Heart right ventricle (tissue), 16 donors: ENCODE measurements at regions not wholly inside any gene's neighbourhood (a gene's known extent, or its start where the extent isn't known, plus 50 kb on each side); places are given as distances from the start of the nearest gene placed in this dataset.

Experiments used
- ATAC-seq, 8 donors: fragments of 200-7000 bp; cut with Tn5 transposase; one replicate each; pipeline ENCODE4 v1.9.1; 2020; ENCODE audit warnings: mild to moderate bottlenecking in 8 of 8, moderate library complexity in 8 of 8, moderate number of reproducible peaks in 1 of 8
- DNase-seq, 2 donors: peaks; one replicate each; pipeline ENCODE4 v3.0.0-alpha.2; 2020
- H3K27ac ChIP-seq, 10 donors: fragments of 200-600 bp; sonication (generic) in 2 of 10; one replicate each; pipeline versions ENCODE4 v1.5.0 to v1.8.0; 2020 to 2022; ENCODE audit warnings: mild to moderate bottlenecking in 3 of 10
- H3K27me3 ChIP-seq, 7 donors: fragments of 200-600 bp; one replicate each; pipeline ENCODE4 v1.8.0; 2021 to 2022; ENCODE audit warnings: mild to moderate bottlenecking in 2 of 7
- H3K36me3 ChIP-seq, 9 donors: fragments of 200-600 bp; sonication (generic) in 1 of 9; one replicate each; pipeline versions ENCODE4 v1.5.0 to v1.8.0; 2020 to 2022; ENCODE audit warnings: mild to moderate bottlenecking in 2 of 9
- H3K4me1 ChIP-seq, 9 donors: fragments of 200-600 bp; sonication (generic) in 1 of 9; one replicate each; pipeline versions ENCODE4 v1.5.0 to v1.8.0; 2020 to 2022; ENCODE audit warnings: mild to moderate bottlenecking in 4 of 9
- H3K4me3 ChIP-seq, 10 donors: fragments of 200-600 bp; sonication (generic) in 2 of 10; one replicate each; pipeline versions ENCODE4 v1.5.0 to v1.8.0; 2020 to 2022; ENCODE audit warnings: mild to moderate bottlenecking in 7 of 10, moderate library complexity in 2 of 10
- H3K9me3 ChIP-seq, 11 donors: fragments of 200-600 bp in 10 of 11; sonication (generic) in 2 of 11; one replicate each; pipeline versions ENCODE4 v1.5.0 to v1.8.0; 2013 to 2022; ENCODE audit warnings: mild to moderate bottlenecking in 2 of 11, control low read depth in 1 of 11, moderate library complexity in 1 of 11
- CTCF ChIP-seq, 9 donors: fragments of 200-600 bp; sonication (generic) in 2 of 9; IDR thresholded peaks; one replicate each; pipeline versions ENCODE4 v1.5.0 to v1.8.0; 2021 to 2022; ENCODE audit warnings: antibody characterized with exemption in 9 of 9, mild to moderate bottlenecking in 5 of 9, moderate library complexity in 1 of 9
- WGBS, 2 donors: extraction: QIAGEN DNeasy Blood & Tissue Kit; methylation state at CpG; one replicate each; pipeline ENCODE4 v1.1.7; 2013; ENCODE audit warnings: inconsistent platforms in 1 of 2; 5-methylcytosine and 5-hydroxymethylcytosine counted together
- intact Hi-C, 10 donors: fragments of 100-400 bp; cut with DNase I; formaldehyde crosslinking; loops; one replicate each; pipeline versions ENCODE4 v1.11.1 to v1.14.2; 2022
- donor health status: Arrhythmogenic right ventricular cardiomyopathy.
- donor health status: ischemic (EF 13 %, LVEDD 7.1; RV severe dilation, severe dysfunction).
- donor health status: healthy with polysubstance abuse.
- donor health status: DM: no; HTN: yes; CAD: no.
- donor health status: DM: no; HTN: no; CAD: no.
- donor health status: ischemic (EF 25% LVEDD 6.9; RV normal size, moderate dysfunction).
- donor health status: ischemic (EF 25% LVEDD 5.7; RV mildly dilated, moderate dysfunction).
- donor health status: healthy.
- donor health status: DM: yes; HTN: yes; CAD: no.
- donor health status: Ischemic cardiomyopathy.
- donor health status: ischemic (EF 35%, LVEDD 5.7; RV mildly dilated, moderate dysfunction).
- donor health status: nonischemic (EF 11% LVEDD 7.7; RV severe dilation, severe dysfunction).
- donor health status: DM: yes; HTN: yes; CAD: no.
- donor health status: PGD.
- donor health status: ischemic (EF 29% LVEDD 5.4; RV normal size, mild dysfunction).
- donor health status: nonischemic (EF 23%, LVEDD 6.1; RV moderate dilation, normal function).

DNA sequence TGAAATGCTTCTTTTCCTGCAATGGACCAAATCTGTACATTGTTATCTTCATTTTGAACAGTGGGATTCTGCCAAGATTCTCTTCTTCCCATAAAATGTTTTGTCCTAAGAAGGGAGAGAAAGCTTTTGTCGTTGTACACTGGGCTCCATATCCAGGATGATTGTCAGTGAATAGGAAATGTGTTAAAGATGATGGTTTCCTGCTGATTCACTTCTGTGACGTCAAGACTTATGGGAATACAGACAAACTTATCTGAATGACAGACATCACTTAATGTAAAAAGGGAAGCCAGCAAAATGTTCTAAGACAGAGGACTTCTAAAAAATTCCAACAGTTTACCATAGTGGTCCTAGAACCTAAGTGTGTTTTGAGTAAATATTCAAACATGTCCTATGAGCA, 53.7 kb upstream of the HPF1 start:
- Histone ChIP-seq H3K9me3 (no peaks in the 10 kb centered on the region), H3K27me3 (peaks cover 0 to 19% (median 5%) of the 10 kb centered on the region in 7 donors), H3K27ac (no peak overlapping the region), H3K4me3 (no peak overlapping the region), H3K4me1 (peaks cover 0 to 4% (median 0%) of the 10 kb centered on the region in 9 donors), H3K36me3 (no peaks in the 10 kb centered on the region)
- 33 to 46% methylated on average over 2 of the region's 2 CpGs for WGBS, 2 donors
- ATAC-seq (no peak), DNase-seq (no peak)
- intact Hi-C loops: loop anchor here in 5 of 10 donors (2.0 to 5.0 kb wide), 3 partner anchors 237 to 279 kb away; no protein-coding TSS in a partner anchor
- no peak for TF ChIP-seq CTCF (IDR thresholded peaks at IDR 0.05)

- Histone ChIP-seq H3K36me3 (no peaks in the 10 kb centered on the region), H3K4me1 (peaks cover 0 to 4% (median 0%) of the 10 kb centered on the region in 9 donors), H3K4me3 (no peak overlapping the region), H3K27me3 (peaks cover 0 to 14% (median 4%) of the 10 kb centered on the region in 7 donors), H3K27ac (no peak overlapping the region), H3K9me3 (peaks cover 0 to 7% (median 0%) of the 10 kb centered on the region in 11 donors)
- ATAC-seq (peak in 2 of 8 donors; percentile 37 to 57), DNase-seq (peak in 1 of 2 donors; percentile 65)
- peak; percentile 67 to 90 (median 84) for TF ChIP-seq CTCF (IDR thresholded peaks at IDR 0.05)
- 37 to 42% methylated on average over 6 of the region's 6 CpGs for WGBS, 2 donors
- intact Hi-C loops: loop anchor here in 8 of 10 donors (1.0 to 5.0 kb wide), 6 partner anchors 237 to 280 kb away; no protein-coding TSS in a partner anchor
These were observed 52.9 kb upstream of the HPF1 start for GRCh38 chr4:169810325-169811323.

- Histone ChIP-seq H3K4me1 (peaks cover 0 to 4% (median 0%) of the 10 kb centered on the region in 9 donors), H3K9me3 (peaks cover 0 to 11% (median 0%) of the 10 kb centered on the region in 11 donors), H3K4me3 (no peak overlapping the region), H3K27me3 (peaks cover 0 to 7% (median 0%) of the 10 kb centered on the region in 7 donors), H3K27ac (no peak overlapping the region), H3K36me3 (no peaks in the 10 kb centered on the region)
- no peak for DNase-seq
- intact Hi-C loops: loop anchor here in 1 of 10 donors (5.0 kb wide), 1 partner anchor 234 kb away; no protein-coding TSS in a partner anchor
- WGBS, 2 donors: 61 to 63% methylated on average over 5 of the region's 5 CpGs
- TF ChIP-seq CTCF (IDR thresholded peaks at IDR 0.05): no peak
- no peak for ATAC-seq
These were observed 50.3 kb upstream of the HPF1 start for GRCh38 chr4:169807934-169808509.
